HCT116 (cell line): ENCODE measurements at regions not wholly inside any gene's neighbourhood (a gene's known extent, or its start where the extent isn't known, plus 50 kb on each side); places are given as distances from the start of the nearest gene placed in this dataset.

Experiments
- EZH2 ChIP-seq: fragments of 200-600 bp; sonication (generic); IDR thresholded peaks from 2 replicates; pipeline ENCODE4 v1.6.1; 2017; ENCODE audit warnings: antibody characterized with exemption, mixed run types
- EZH2phosphoT487 ChIP-seq: fragments of 200-600 bp; IDR thresholded peaks from 2 replicates; pipeline ENCODE4 v1.6.1; 2018; ENCODE audit warnings: antibody characterized with exemption, borderline replicate concordance
- JUND ChIP-seq: IDR thresholded peaks from 2 replicates; pipeline ENCODE4 v1.6.1; 2012
- POLR2A ChIP-seq: IDR thresholded peaks from 2 replicates; pipeline ENCODE4 v1.7.0; 2011; ENCODE audit warnings: borderline replicate concordance; ENCODE audit not compliant: insufficient read depth, insufficient read length; ENCODE audit errors: extremely low read depth
- POLR2AphosphoS5 ChIP-seq: IDR thresholded peaks from 2 replicates; pipeline ENCODE4 v1.6.1; 2011; ENCODE audit warnings: mild to moderate bottlenecking, low read depth, low read length, moderate library complexity
- SP1 ChIP-seq: IDR thresholded peaks from 2 replicates; pipeline ENCODE4 v1.6.1; 2012; ENCODE audit warnings: low read depth
- TCF7L2 ChIP-seq: IDR thresholded peaks from 2 replicates; pipeline ENCODE4 v1.7.0; 2011; ENCODE audit warnings: borderline replicate concordance, inconsistent platforms; ENCODE audit not compliant: insufficient read depth, insufficient read length; ENCODE audit errors: extremely low read depth
- YY1 ChIP-seq: IDR thresholded peaks from 2 replicates; pipeline ENCODE4 v1.6.1; 2011; ENCODE audit warnings: low read length, low read depth, moderate library complexity, mild to moderate bottlenecking; ENCODE audit not compliant: insufficient replicate concordance; ENCODE audit errors: extremely low read depth
- ZBTB33 ChIP-seq: IDR thresholded peaks from 2 replicates; pipeline ENCODE4 v1.6.1; 2011; ENCODE audit warnings: mild to moderate bottlenecking, low read length, moderate library complexity; ENCODE audit not compliant: insufficient replicate concordance; ENCODE audit errors: extremely low read depth
- ZFX ChIP-seq: fragments of 450-650 bp; IDR thresholded peaks from 2 replicates; pipeline ENCODE4 v1.6.1; 2017
- TF ChIP-seq, protein P1 (sequence below), 3 experiments: fragments of 200-600 bp in 1 of 3; sonication (generic) in 1 of 3; IDR thresholded peaks in 2 of 3; conservative IDR thresholded peaks in 1 of 3; 2 replicates each; pipeline ENCODE4 v1.5.1; 2012 to 2017; ENCODE audit warnings: low read depth in 2 of 3, low read length in 2 of 3, antibody characterized with exemption in 1 of 3, borderline replicate concordance in 1 of 3, control low read depth in 1 of 3, mild to moderate bottlenecking in 1 of 3, mixed read lengths in 1 of 3, mixed run types in 1 of 3, moderate library complexity in 1 of 3; ENCODE audit not compliant: insufficient read depth in 1 of 3
- TF ChIP-seq, protein P2 (sequence below): IDR thresholded peaks from 2 replicates; pipeline ENCODE4 v1.6.1; 2012
- TF ChIP-seq, protein P3 (sequence below): IDR thresholded peaks from 2 replicates; pipeline ENCODE4 v1.6.1; 2012; ENCODE audit warnings: low read depth

GRCh38 chr4:144910723-144911122 is 187.3 kb downstream of the ANAPC10 start:
- TF ChIP-seq, protein P1, sequence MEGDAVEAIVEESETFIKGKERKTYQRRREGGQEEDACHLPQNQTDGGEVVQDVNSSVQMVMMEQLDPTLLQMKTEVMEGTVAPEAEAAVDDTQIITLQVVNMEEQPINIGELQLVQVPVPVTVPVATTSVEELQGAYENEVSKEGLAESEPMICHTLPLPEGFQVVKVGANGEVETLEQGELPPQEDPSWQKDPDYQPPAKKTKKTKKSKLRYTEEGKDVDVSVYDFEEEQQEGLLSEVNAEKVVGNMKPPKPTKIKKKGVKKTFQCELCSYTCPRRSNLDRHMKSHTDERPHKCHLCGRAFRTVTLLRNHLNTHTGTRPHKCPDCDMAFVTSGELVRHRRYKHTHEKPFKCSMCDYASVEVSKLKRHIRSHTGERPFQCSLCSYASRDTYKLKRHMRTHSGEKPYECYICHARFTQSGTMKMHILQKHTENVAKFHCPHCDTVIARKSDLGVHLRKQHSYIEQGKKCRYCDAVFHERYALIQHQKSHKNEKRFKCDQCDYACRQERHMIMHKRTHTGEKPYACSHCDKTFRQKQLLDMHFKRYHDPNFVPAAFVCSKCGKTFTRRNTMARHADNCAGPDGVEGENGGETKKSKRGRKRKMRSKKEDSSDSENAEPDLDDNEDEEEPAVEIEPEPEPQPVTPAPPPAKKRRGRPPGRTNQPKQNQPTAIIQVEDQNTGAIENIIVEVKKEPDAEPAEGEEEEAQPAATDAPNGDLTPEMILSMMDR (IDR thresholded peaks at IDR 0.05 in 2 of 3, conservative IDR thresholded peaks at IDR 0.05 in 1 of 3; ENCODE audit: borderline replicate concordance in 1 of 3, insufficient read depth in 1 of 3, low read depth in 2 of 3, low read length in 2 of 3) = no peak
- TF ChIP-seq POLR2A (no peak), ZFX (no peak), POLR2AphosphoS5 (no peak), JUND (no peak), EZH2phosphoT487 (no peak), SP1 (no peak), TCF7L2 (no peak), EZH2 (no peak), YY1 (no peak), ZBTB33 (no peak)
- TF ChIP-seq, protein P2, sequence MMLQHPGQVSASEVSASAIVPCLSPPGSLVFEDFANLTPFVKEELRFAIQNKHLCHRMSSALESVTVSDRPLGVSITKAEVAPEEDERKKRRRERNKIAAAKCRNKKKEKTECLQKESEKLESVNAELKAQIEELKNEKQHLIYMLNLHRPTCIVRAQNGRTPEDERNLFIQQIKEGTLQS = no peak
- TF ChIP-seq, protein P3, sequence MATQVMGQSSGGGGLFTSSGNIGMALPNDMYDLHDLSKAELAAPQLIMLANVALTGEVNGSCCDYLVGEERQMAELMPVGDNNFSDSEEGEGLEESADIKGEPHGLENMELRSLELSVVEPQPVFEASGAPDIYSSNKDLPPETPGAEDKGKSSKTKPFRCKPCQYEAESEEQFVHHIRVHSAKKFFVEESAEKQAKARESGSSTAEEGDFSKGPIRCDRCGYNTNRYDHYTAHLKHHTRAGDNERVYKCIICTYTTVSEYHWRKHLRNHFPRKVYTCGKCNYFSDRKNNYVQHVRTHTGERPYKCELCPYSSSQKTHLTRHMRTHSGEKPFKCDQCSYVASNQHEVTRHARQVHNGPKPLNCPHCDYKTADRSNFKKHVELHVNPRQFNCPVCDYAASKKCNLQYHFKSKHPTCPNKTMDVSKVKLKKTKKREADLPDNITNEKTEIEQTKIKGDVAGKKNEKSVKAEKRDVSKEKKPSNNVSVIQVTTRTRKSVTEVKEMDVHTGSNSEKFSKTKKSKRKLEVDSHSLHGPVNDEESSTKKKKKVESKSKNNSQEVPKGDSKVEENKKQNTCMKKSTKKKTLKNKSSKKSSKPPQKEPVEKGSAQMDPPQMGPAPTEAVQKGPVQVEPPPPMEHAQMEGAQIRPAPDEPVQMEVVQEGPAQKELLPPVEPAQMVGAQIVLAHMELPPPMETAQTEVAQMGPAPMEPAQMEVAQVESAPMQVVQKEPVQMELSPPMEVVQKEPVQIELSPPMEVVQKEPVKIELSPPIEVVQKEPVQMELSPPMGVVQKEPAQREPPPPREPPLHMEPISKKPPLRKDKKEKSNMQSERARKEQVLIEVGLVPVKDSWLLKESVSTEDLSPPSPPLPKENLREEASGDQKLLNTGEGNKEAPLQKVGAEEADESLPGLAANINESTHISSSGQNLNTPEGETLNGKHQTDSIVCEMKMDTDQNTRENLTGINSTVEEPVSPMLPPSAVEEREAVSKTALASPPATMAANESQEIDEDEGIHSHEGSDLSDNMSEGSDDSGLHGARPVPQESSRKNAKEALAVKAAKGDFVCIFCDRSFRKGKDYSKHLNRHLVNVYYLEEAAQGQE = no peak
